Type B pancreatic cell (in vitro differentiated cells): ENCODE measurements at regions not wholly inside any gene's neighbourhood (a gene's known extent, or its start where the extent isn't known, plus 50 kb on each side); places are given as distances from the start of the nearest gene placed in this dataset.
"Not testable (repeated sequence)": the region's sequence is repeated elsewhere in the genome, so short reads cannot be mapped to it uniquely, and the experiment has no call there.

Experiments
- DNase-seq: peaks from one replicate; pipeline ENCODE4 v3.0.0; 2021; ENCODE audit warnings: mixed read lengths; ENCODE audit not compliant: unreplicated experiment; ENCODE audit errors: extremely low spot score
- H3K27ac Mint-ChIP-seq: 2 replicates; pipeline ENCODE4 v1.8.0; 2021; ENCODE audit warnings: mild to moderate bottlenecking, mixed read lengths
- H3K27me3 Mint-ChIP-seq: 2 replicates; pipeline ENCODE4 v1.8.0; 2021; ENCODE audit warnings: mixed read lengths
- H3K36me3 Mint-ChIP-seq: 2 replicates; pipeline ENCODE4 v1.8.0; 2021; ENCODE audit warnings: mixed read lengths
- H3K4me1 Mint-ChIP-seq: one replicate; pipeline ENCODE4 v1.8.0; 2021; ENCODE audit warnings: mixed read lengths; ENCODE audit not compliant: unreplicated experiment
- H3K4me3 Mint-ChIP-seq: 2 replicates; pipeline ENCODE4 v1.8.0; 2021; ENCODE audit warnings: mild to moderate bottlenecking, mixed read lengths
- H3K9me3 Mint-ChIP-seq: 2 replicates; pipeline ENCODE4 v1.8.0; 2021; ENCODE audit warnings: mixed read lengths
- CTCF ChIP-seq: fragments of 200-600 bp; sonication (generic); conservative IDR thresholded peaks from 2 replicates; pipeline ENCODE4 v1.5.0; 2021; ENCODE audit warnings: antibody characterized with exemption, mild to moderate bottlenecking

GRCh38 chr7:110442381-110442837 is 648.5 kb upstream of the LRRN3 start:
- TF ChIP-seq CTCF: peak; percentile 72
- H3K4me3 Mint-ChIP-seq: no peak overlapping the region
- no peaks in the 10 kb centered on the region for H3K9me3 Mint-ChIP-seq
- H3K36me3 Mint-ChIP-seq: no peaks in the 10 kb centered on the region
- no peaks in the 10 kb centered on the region for H3K4me1 Mint-ChIP-seq
- no peak for DNase-seq
- H3K27ac Mint-ChIP-seq: peak overlapping the region; percentile 56
- no peaks in the 10 kb centered on the region for H3K27me3 Mint-ChIP-seq

GRCh38 chr7:110446658-110447057 is 644.3 kb upstream of the LRRN3 start:
- Mint-ChIP-seq H3K27ac (no peak overlapping the region), H3K4me1 (no peaks in the 10 kb centered on the region), H3K4me3 (no peak overlapping the region), H3K9me3 (no peaks in the 10 kb centered on the region), H3K27me3 (no peaks in the 10 kb centered on the region), H3K36me3 (no peaks in the 10 kb centered on the region)
- no peak for DNase-seq
- no peak for TF ChIP-seq CTCF

- Mint-ChIP-seq H3K4me3 (no peak overlapping the region), H3K4me1 (no peaks in the 10 kb centered on the region), H3K27ac (no peak overlapping the region), H3K27me3 (no peaks in the 10 kb centered on the region), H3K36me3 (no peaks in the 10 kb centered on the region), H3K9me3 (no peaks in the 10 kb centered on the region)
- no peak for TF ChIP-seq CTCF
- no peak for DNase-seq
These were observed 642.0 kb upstream of the LRRN3 start for GRCh38 chr7:110448918-110449317.

GRCh38 chr7:110454713-110455112 is 636.2 kb upstream of the LRRN3 start:
- no peaks in the 10 kb centered on the region for H3K36me3 Mint-ChIP-seq

GRCh38 chr7:110461621-110462020 is 629.3 kb upstream of the LRRN3 start:
- Mint-ChIP-seq H3K27ac (no peak overlapping the region), H3K9me3 (peaks cover 5% of the 10 kb centered on the region), H3K27me3 (no peaks in the 10 kb centered on the region), H3K36me3 (no peaks in the 10 kb centered on the region), H3K4me1 (no peaks in the 10 kb centered on the region), H3K4me3 (no peak overlapping the region)
- no peak for DNase-seq
- no peak for TF ChIP-seq CTCF

More at GRCh38 chr7:110454713-110455112, 636.2 kb upstream of the LRRN3 start:
- Mint-ChIP-seq H3K27ac (no peak overlapping the region), H3K9me3 (no peaks in the 10 kb centered on the region), H3K4me3 (no peak overlapping the region), H3K4me1 (no peaks in the 10 kb centered on the region), H3K27me3 (no peaks in the 10 kb centered on the region)
- no peak for DNase-seq
- no peak for TF ChIP-seq CTCF

- H3K36me3 Mint-ChIP-seq: no peaks in the 10 kb centered on the region
These were observed 620.5 kb upstream of the LRRN3 start for GRCh38 chr7:110470420-110470819.

GRCh38 chr7:110472419-110472818 is 618.5 kb upstream of the LRRN3 start:
- H3K27ac Mint-ChIP-seq, H3K4me3 Mint-ChIP-seq: not testable (repeated sequence)

More at GRCh38 chr7:110470420-110470819, 620.5 kb upstream of the LRRN3 start:
- H3K4me1 Mint-ChIP-seq: peaks cover 3% of the 10 kb centered on the region
- peaks cover 14% of the 10 kb centered on the region for H3K9me3 Mint-ChIP-seq
- no peak overlapping the region for H3K4me3 Mint-ChIP-seq
- no peak for TF ChIP-seq CTCF
- H3K27ac Mint-ChIP-seq: no peak overlapping the region
- DNase-seq: no peak
- H3K27me3 Mint-ChIP-seq: no peaks in the 10 kb centered on the region

More at GRCh38 chr7:110472419-110472818, 618.5 kb upstream of the LRRN3 start:
- H3K4me1 Mint-ChIP-seq, DNase-seq, H3K9me3 Mint-ChIP-seq, H3K27me3 Mint-ChIP-seq, H3K36me3 Mint-ChIP-seq: not testable (repeated sequence)
